Liver (tissue), 3 donors: ENCODE measurements at regions not wholly inside any gene's neighbourhood (a gene's known extent, or its start where the extent isn't known, plus 50 kb on each side); places are given as distances from the start of the nearest gene placed in this dataset.

Source experiments
- CTCF ChIP-seq: fragments of 150-350 bp; IDR thresholded peaks from 2 replicates; pipeline ENCODE4 v1.5.1; 2017; ENCODE audit warnings: improper control_type of control experiment, low read depth, low read length; ENCODE audit not compliant: missing input control
- HNF4A ChIP-seq, 2 donors: conservative IDR thresholded peaks; 2 replicates each; pipeline ENCODE4 v1.6.1; 2016; ENCODE audit warnings: antibody characterized with exemption in 2 of 2, mild to moderate bottlenecking in 2 of 2
- MAX ChIP-seq: IDR thresholded peaks from 2 replicates; pipeline ENCODE4 v1.6.1; 2016; ENCODE audit warnings: antibody characterized with exemption
- SP1 ChIP-seq: IDR thresholded peaks from 2 replicates; pipeline ENCODE4 v1.6.1; 2018; ENCODE audit warnings: antibody characterized with exemption, mild to moderate bottlenecking
- YY1 ChIP-seq: IDR thresholded peaks from 2 replicates; pipeline ENCODE4 v1.6.1; 2016; ENCODE audit warnings: antibody characterized with exemption, mild to moderate bottlenecking
- donor health status: healthy.
- donor health status: healthy.

- TF ChIP-seq CTCF (no peak), YY1 (no peak), HNF4A (conservative IDR thresholded peaks at IDR 0.05) (no peak), MAX (no peak), SP1 (no peak)
Measured at GRCh38 chr16:51722467-51722866, 571.4 kb upstream of the SALL1 start.
